Heart left ventricle (tissue), 16 donors: ENCODE measurements at regions not wholly inside any gene's neighbourhood (a gene's known extent, or its start where the extent isn't known, plus 50 kb on each side); places are given as distances from the start of the nearest gene placed in this dataset.

Source experiments
- ATAC-seq, 4 donors: fragments of 200-7000 bp; cut with Tn5 transposase; one replicate each; pipeline ENCODE4 v1.9.1; 2020 to 2022; ENCODE audit warnings: moderate library complexity in 4 of 4, mild to moderate bottlenecking in 3 of 4, moderate number of reproducible peaks in 1 of 4
- DNase-seq, 5 donors: peaks; one replicate each; pipeline ENCODE4 v3.0.0-alpha.2; 2020
- H3K27ac ChIP-seq, 12 donors: fragments of 200-600 bp; sonication (generic) in 4 of 12; one replicate each; pipeline versions ENCODE4 v1.5.0 to v1.8.0; 2016 to 2022; ENCODE audit warnings: mild to moderate bottlenecking in 2 of 12
- H3K27me3 ChIP-seq, 9 donors: fragments of 200-600 bp; sonication (generic) in 2 of 9; one replicate each; pipeline versions ENCODE4 v1.5.1 to v1.8.0; 2016 to 2022; ENCODE audit warnings: mild to moderate bottlenecking in 3 of 9
- H3K36me3 ChIP-seq, 9 donors: fragments of 200-600 bp; sonication (generic) in 2 of 9; one replicate each; pipeline versions ENCODE4 v1.5.0 to v1.8.0; 2018 to 2022; ENCODE audit warnings: mild to moderate bottlenecking in 2 of 9
- H3K4me1 ChIP-seq, 12 donors: fragments of 200-600 bp; sonication (generic) in 4 of 12; one replicate each; pipeline versions ENCODE4 v1.5.0 to v1.8.0; 2016 to 2022; ENCODE audit warnings: mild to moderate bottlenecking in 3 of 12
- H3K4me3 ChIP-seq, 12 donors: fragments of 200-600 bp; sonication (generic) in 4 of 12; one replicate each; pipeline versions ENCODE4 v1.5.0 to v1.8.0; 2017 to 2022; ENCODE audit warnings: mild to moderate bottlenecking in 9 of 12, moderate library complexity in 4 of 12
- H3K9me3 ChIP-seq, 12 donors: fragments of 200-600 bp; sonication (generic) in 4 of 12; one replicate each; pipeline versions ENCODE4 v1.5.0 to v1.8.0; 2016 to 2022; ENCODE audit warnings: mild to moderate bottlenecking in 1 of 12
- CTCF ChIP-seq, 12 donors: fragments of 200-600 bp; sonication (generic) in 4 of 12; IDR thresholded peaks; one replicate each; pipeline versions ENCODE4 v1.5.0 to v1.8.0; 2018 to 2022; ENCODE audit warnings: antibody characterized with exemption in 12 of 12, mild to moderate bottlenecking in 5 of 12
- POLR2A ChIP-seq, 2 donors: fragments of 450-650 bp; IDR thresholded peaks; one replicate each; pipeline ENCODE4 v1.6.1; 2017; ENCODE audit warnings: antibody characterized with exemption in 2 of 2, mild to moderate bottlenecking in 2 of 2, moderate library complexity in 2 of 2
- WGBS, 4 donors: extraction: QIAGEN DNeasy Blood & Tissue Kit in 2 of 4; methylation state at CpG; one replicate each; pipeline versions ENCODE4 v1.1.5 to v1.1.7; 2013 to 2018; 5-methylcytosine and 5-hydroxymethylcytosine counted together
- intact Hi-C, 10 donors: fragments of 100-400 bp; cut with DNase I; formaldehyde crosslinking; loops; one replicate each; pipeline versions ENCODE4 v1.11.1 to v1.14.2; 2022
- donor health status: ischemic (EF 13 %, LVEDD 7.1; RV severe dilation, severe dysfunction).
- donor health status: healthy with polysubstance abuse.
- donor health status: DM: no; HTN: yes; CAD: no.
- donor health status: DM: no; HTN: no; CAD: no.
- donor health status: ischemic (EF 25% LVEDD 6.9; RV normal size, moderate dysfunction).
- donor health status: ischemic (EF 25% LVEDD 5.7; RV mildly dilated, moderate dysfunction).
- donor health status: healthy.
- donor health status: DM: yes; HTN: yes; CAD: no.
- donor health status: ischemic (EF 35%, LVEDD 5.7; RV mildly dilated, moderate dysfunction).
- donor health status: nonischemic (EF 11% LVEDD 7.7; RV severe dilation, severe dysfunction).
- donor health status: DM: yes; HTN: yes; CAD: no.
- donor health status: PGD.
- donor health status: ischemic (EF 29% LVEDD 5.4; RV normal size, mild dysfunction).
- donor health status: nonischemic (EF 23%, LVEDD 6.1; RV moderate dilation, normal function).

- H3K9me3 ChIP-seq = no peaks in the 10 kb centered on the region
- no peak overlapping the region for H3K4me3 ChIP-seq
- TF ChIP-seq POLR2A (IDR thresholded peaks at IDR 0.05) (no peak), CTCF (IDR thresholded peaks at IDR 0.05) (no peak)
- DNase-seq = no peak
- no peaks in the 10 kb centered on the region for H3K27me3 ChIP-seq
- peaks cover 0 to 4% (median 0%) of the 10 kb centered on the region in 12 donors for H3K4me1 ChIP-seq
- intact Hi-C loops = loop anchor here in 1 of 10 donors (10.0 kb wide), 1 partner anchor 58 kb away; no protein-coding TSS in a partner anchor
- ATAC-seq = no peak
- WGBS, 4 donors = 69 to 77% (median 75%) methylated on average over 8 of the region's 8 CpGs
- no peaks in the 10 kb centered on the region for H3K36me3 ChIP-seq
- no peak overlapping the region for H3K27ac ChIP-seq
These were observed 423.6 kb downstream of the CDK5RAP2 start for GRCh38 chr9:120156376-120156775.

GRCh38 chr9:120153258-120153657 is 426.7 kb downstream of the CDK5RAP2 start:
- Histone ChIP-seq H3K27ac (no peak overlapping the region), H3K27me3 (peaks cover 0 to 7% (median 0%) of the 10 kb centered on the region in 9 donors), H3K4me3 (no peak overlapping the region), H3K9me3 (no peaks in the 10 kb centered on the region), H3K4me1 (peaks cover 0 to 4% (median 0%) of the 10 kb centered on the region in 12 donors), H3K36me3 (no peaks in the 10 kb centered on the region)
- intact Hi-C loops = loop anchor here in 1 of 10 donors (10.0 kb wide), 1 partner anchor 62 kb away; no protein-coding TSS in a partner anchor
- DNase-seq (no peak), ATAC-seq (no peak)
- TF ChIP-seq CTCF (IDR thresholded peaks at IDR 0.05) (no peak), POLR2A (IDR thresholded peaks at IDR 0.05) (no peak)
- WGBS, 4 donors = 76 to 94% (median 88%) methylated on average over 1 of the region's 1 CpG

- 43 to 59% (median 45%) methylated on average over 3 to 4 of the region's 4 CpGs for WGBS, 4 donors
- no peak overlapping the region for H3K4me3 ChIP-seq
- ATAC-seq = peak in 3 of 4 donors; percentile 39 to 59 (median 48)
- no peaks in the 10 kb centered on the region for H3K9me3 ChIP-seq
- H3K36me3 ChIP-seq = no peaks in the 10 kb centered on the region
- no peak for TF ChIP-seq POLR2A (IDR thresholded peaks at IDR 0.05)
- TF ChIP-seq CTCF (IDR thresholded peaks at IDR 0.05) = no peak
- no peak overlapping the region for H3K27ac ChIP-seq
- peaks cover 0 to 7% (median 0%) of the 10 kb centered on the region in 9 donors for H3K27me3 ChIP-seq
- peaks cover 0 to 4% (median 0%) of the 10 kb centered on the region in 12 donors for H3K4me1 ChIP-seq
- peak in 3 of 5 donors; percentile 11 to 38 (median 25) for DNase-seq
- intact Hi-C loops = loop anchor here in 1 of 10 donors (10.0 kb wide), 1 partner anchor 63 kb away; no protein-coding TSS in a partner anchor
These were observed 427.7 kb downstream of the CDK5RAP2 start for GRCh38 chr9:120152295-120152694.

- Histone ChIP-seq H3K4me1 (peaks cover 0 to 4% (median 0%) of the 10 kb centered on the region in 12 donors), H3K9me3 (no peaks in the 10 kb centered on the region), H3K27ac (no peak overlapping the region), H3K27me3 (peaks cover 0 to 8% (median 0%) of the 10 kb centered on the region in 9 donors), H3K36me3 (no peaks in the 10 kb centered on the region), H3K4me3 (no peak overlapping the region)
- TF ChIP-seq CTCF (IDR thresholded peaks at IDR 0.05) = no peak
- no peak for TF ChIP-seq POLR2A (IDR thresholded peaks at IDR 0.05)
- WGBS, 4 donors = 41 to 49% (median 46%) methylated on average over 12 of the region's 12 CpGs
- ATAC-seq (no peak), DNase-seq (no peak)
- intact Hi-C loops = loop anchor here in 1 of 10 donors (10.0 kb wide), 1 partner anchor 63 kb away; no protein-coding TSS in a partner anchor
These were observed 428.2 kb downstream of the CDK5RAP2 start for GRCh38 chr9:120151806-120152205.
